GM18517 (cell line): ENCODE measurements at regions not wholly inside any gene's neighbourhood (a gene's known extent, or its start where the extent isn't known, plus 50 kb on each side); places are given as distances from the start of the nearest gene placed in this dataset.
"Not testable (repeated sequence)": the region's sequence is repeated elsewhere in the genome, so short reads cannot be mapped to it uniquely, and the experiment has no call there.

Experiments used
- ATAC-seq: cut with Tn5 transposase; IDR thresholded peaks from one replicate; pipeline ENCODE4 v1.9.1; 2021; ENCODE audit warnings: mild to moderate bottlenecking, moderate library complexity; ENCODE audit not compliant: unreplicated experiment

GRCh38 chr4:100907465-100908454 is 389.9 kb upstream of the EMCN start:
- no peak for ATAC-seq

- ATAC-seq, result no peak
Observed at GRCh38 chr4:100906973-100907372, 389.2 kb upstream of the EMCN start.

- ATAC-seq, result not testable (repeated sequence)
Observed at GRCh38 chr4:100900945-100901344, 383.1 kb upstream of the EMCN start.

GRCh38 chr4:100900134-100900533 is 382.3 kb upstream of the EMCN start:
- ATAC-seq, result no peak

- no peak for ATAC-seq
Observed at GRCh38 chr4:100898844-100899243, 381.0 kb upstream of the EMCN start.

- peak; percentile 93 for ATAC-seq
Observed at GRCh38 chr4:100895556-100896197, 377.9 kb upstream of the EMCN start.

- ATAC-seq, result no peak
Observed at GRCh38 chr4:100894339-100894870, 376.6 kb upstream of the EMCN start.

GRCh38 chr4:100891808-100892207 is 374.0 kb upstream of the EMCN start:
- ATAC-seq, result no peak

GRCh38 chr4:100889898-100890297 is 372.1 kb upstream of the EMCN start:
- ATAC-seq, result no peak

- ATAC-seq, result peak; percentile 66
Observed at GRCh38 chr4:100889401-100889800, 371.6 kb upstream of the EMCN start.

- ATAC-seq, result no peak
Observed at GRCh38 chr4:100882661-100883060, 364.8 kb upstream of the EMCN start.

GRCh38 chr4:100881283-100881682 is 363.5 kb upstream of the EMCN start:
- no peak for ATAC-seq

GRCh38 chr4:100880011-100880410 is 362.2 kb upstream of the EMCN start:
- no peak for ATAC-seq

GRCh38 chr4:100879471-100879870 is 361.6 kb upstream of the EMCN start:
- ATAC-seq, result no peak

GRCh38 chr4:100876546-100876945 is 358.7 kb upstream of the EMCN start:
- ATAC-seq, result no peak

GRCh38 chr4:100875296-100876068 is 357.7 kb upstream of the EMCN start:
- ATAC-seq, result no peak

GRCh38 chr4:100872811-100873210 is 355.0 kb upstream of the EMCN start:
- ATAC-seq, result no peak

GRCh38 chr4:100870940-100871772 is 353.3 kb upstream of the EMCN start:
- no peak for ATAC-seq

- no peak for ATAC-seq
Observed at GRCh38 chr4:100869276-100869675, 351.5 kb upstream of the EMCN start.

GRCh38 chr4:100868281-100868680 is 350.5 kb upstream of the EMCN start:
- ATAC-seq, result not testable (repeated sequence)
